Posterior cingulate gyrus (tissue), 11 donors: ENCODE measurements at regions not wholly inside any gene's neighbourhood (a gene's known extent, or its start where the extent isn't known, plus 50 kb on each side); places are given as distances from the start of the nearest gene placed in this dataset.
A peak's percentile ranks its signal among the peaks of the same experiment; 100 is the strongest.

Experiments used
- DNase-seq, 10 donors: peaks; one replicate each; pipeline versions ENCODE4 v3.0.0 to v3.0.0-alpha.2; 2020 to 2021; ENCODE audit warnings: mixed read lengths in 3 of 10
- intact Hi-C: fragments of 100-400 bp; cut with DNase I; formaldehyde crosslinking; loops from one replicate; pipeline ENCODE4 v1.15.1; 2023

- intact Hi-C loops = no loop called here
- DNase-seq = no peak
Observed at GRCh38 chr14:38089123-38089522, 118.6 kb upstream of the SSTR1 start.

GRCh38 chr14:38090506-38090905, 117.2 kb upstream of the SSTR1 start:
- no peak for DNase-seq
- intact Hi-C loops = no loop called here

GRCh38 chr14:38098074-38098836, 109.4 kb upstream of the SSTR1 start:
- intact Hi-C loops = no loop called here
- no peak for DNase-seq

GRCh38 chr14:38101679-38102078, 106.0 kb upstream of the SSTR1 start:
- DNase-seq = no peak
- intact Hi-C loops = no loop called here

- intact Hi-C loops = no loop called here
- no peak for DNase-seq
Observed at GRCh38 chr14:38103542-38104225, 104.0 kb upstream of the SSTR1 start.

- intact Hi-C loops = no loop called here
- DNase-seq = peak in 1 of 10 donors; percentile 61
Observed at GRCh38 chr14:38105106-38105702, 102.5 kb upstream of the SSTR1 start.

GRCh38 chr14:38107216-38107631, 100.5 kb upstream of the SSTR1 start:
- intact Hi-C loops = no loop called here
- DNase-seq = no peak

GRCh38 chr14:38108681-38109080, 99.0 kb upstream of the SSTR1 start:
- intact Hi-C loops = no loop called here
- DNase-seq = no peak

GRCh38 chr14:38110258-38110657, 97.4 kb upstream of the SSTR1 start:
- no peak for DNase-seq
- intact Hi-C loops = no loop called here

- intact Hi-C loops = no loop called here
- DNase-seq = no peak
Observed at GRCh38 chr14:38111046-38111445, 96.7 kb upstream of the SSTR1 start.

GRCh38 chr14:38113546-38113945, 94.2 kb upstream of the SSTR1 start:
- intact Hi-C loops = no loop called here
- DNase-seq = no peak

- intact Hi-C loops = no loop called here
- DNase-seq = no peak
Observed at GRCh38 chr14:38116895-38117294, 90.8 kb upstream of the SSTR1 start.

GRCh38 chr14:38120109-38120508, 87.6 kb upstream of the SSTR1 start:
- DNase-seq = no peak
- intact Hi-C loops = no loop called here

GRCh38 chr14:38121320-38122020, 86.2 kb upstream of the SSTR1 start:
- intact Hi-C loops = no loop called here
- no peak for DNase-seq

- intact Hi-C loops = no loop called here
- no peak for DNase-seq
Observed at GRCh38 chr14:38122241-38122640, 85.5 kb upstream of the SSTR1 start.

- DNase-seq = no peak
- intact Hi-C loops = no loop called here
Observed at GRCh38 chr14:38124506-38124905, 83.2 kb upstream of the SSTR1 start.

GRCh38 chr14:38125481-38126037, 82.1 kb upstream of the SSTR1 start:
- intact Hi-C loops = no loop called here
- DNase-seq = peak in 1 of 10 donors; percentile 75

GRCh38 chr14:38127356-38127755, 80.3 kb upstream of the SSTR1 start:
- DNase-seq = no peak
- intact Hi-C loops = no loop called here

GRCh38 chr14:38127784-38128183, 79.9 kb upstream of the SSTR1 start:
- intact Hi-C loops = no loop called here
- DNase-seq = no peak

GRCh38 chr14:38128640-38129039, 79.1 kb upstream of the SSTR1 start:
- intact Hi-C loops = no loop called here
- no peak for DNase-seq

GRCh38 chr14:38129192-38129591, 78.5 kb upstream of the SSTR1 start:
- no peak for DNase-seq
- intact Hi-C loops = no loop called here
